ENCODE measurements at regions not wholly inside any gene's neighbourhood (a gene's known extent, or its start where the extent isn't known, plus 50 kb on each side); places are given as distances from the start of the nearest gene placed in this dataset.

- H3K27ac Mint-ChIP-seq: no peak overlapping the region
- no peaks in the 10 kb centered on the region for H3K36me3 Mint-ChIP-seq
- no peak overlapping the region for H3K4me3 Mint-ChIP-seq
- no peak for DNase-seq (ENCODE audit: low spot score in 2 of 2, unreplicated experiment in 2 of 2)
- no peaks in the 10 kb centered on the region for H3K9me3 Mint-ChIP-seq
- H3K4me1 Mint-ChIP-seq: peaks cover 2% of the 10 kb centered on the region
- TF ChIP-seq CTCF (IDR thresholded peaks at IDR 0.05; ENCODE audit: unreplicated experiment): no peak
- peaks cover 31% of the 10 kb centered on the region for H3K27me3 Mint-ChIP-seq (ENCODE audit: low read depth)
Measured at GRCh38 chr13:100809129-100809390, 134.5 kb upstream of the TMTC4 start.

GRCh38 chr13:100808330-100809128 is 133.9 kb upstream of the TMTC4 start:
- peaks cover 2% of the 10 kb centered on the region for H3K4me1 Mint-ChIP-seq
- no peaks in the 10 kb centered on the region for H3K36me3 Mint-ChIP-seq
- no peak for TF ChIP-seq CTCF (IDR thresholded peaks at IDR 0.05; ENCODE audit: unreplicated experiment)
- peaks cover 31% of the 10 kb centered on the region for H3K27me3 Mint-ChIP-seq (ENCODE audit: low read depth)
- DNase-seq (ENCODE audit: low spot score in 2 of 2, unreplicated experiment in 2 of 2): no peak
- H3K9me3 Mint-ChIP-seq: no peaks in the 10 kb centered on the region
- no peak overlapping the region for H3K4me3 Mint-ChIP-seq
- H3K27ac Mint-ChIP-seq: no peak overlapping the region

DNA sequence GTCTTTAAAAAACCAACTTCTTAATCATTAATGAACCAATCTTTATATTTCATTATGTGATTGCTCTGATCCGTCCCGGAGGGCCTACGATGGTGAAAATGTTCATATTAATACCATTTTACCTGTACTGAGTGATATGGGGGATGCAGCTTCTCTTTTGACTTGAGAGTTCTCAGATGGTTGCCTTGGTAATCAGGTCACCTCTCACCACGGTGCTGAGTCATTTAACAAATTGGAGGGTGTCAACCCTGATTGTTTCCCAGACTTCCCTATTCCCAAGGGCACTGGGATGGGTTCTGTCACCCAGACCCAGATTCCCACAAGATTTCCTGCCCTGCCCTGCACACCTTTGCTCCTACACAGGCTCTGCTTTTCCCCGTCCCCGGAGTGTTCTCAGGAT is 128.5 kb upstream of the TMTC4 start:
- Mint-ChIP-seq H3K4me1 (peaks cover 30% of the 10 kb centered on the region), H3K27ac (no peak overlapping the region), H3K36me3 (no peaks in the 10 kb centered on the region), H3K4me3 (no peak overlapping the region), H3K9me3 (no peaks in the 10 kb centered on the region), H3K27me3 (ENCODE audit: low read depth) (peaks cover 22% of the 10 kb centered on the region)
- DNase-seq (ENCODE audit: low spot score in 2 of 2, unreplicated experiment in 2 of 2): no peak
- no peak for TF ChIP-seq CTCF (IDR thresholded peaks at IDR 0.05; ENCODE audit: unreplicated experiment)

DNA sequence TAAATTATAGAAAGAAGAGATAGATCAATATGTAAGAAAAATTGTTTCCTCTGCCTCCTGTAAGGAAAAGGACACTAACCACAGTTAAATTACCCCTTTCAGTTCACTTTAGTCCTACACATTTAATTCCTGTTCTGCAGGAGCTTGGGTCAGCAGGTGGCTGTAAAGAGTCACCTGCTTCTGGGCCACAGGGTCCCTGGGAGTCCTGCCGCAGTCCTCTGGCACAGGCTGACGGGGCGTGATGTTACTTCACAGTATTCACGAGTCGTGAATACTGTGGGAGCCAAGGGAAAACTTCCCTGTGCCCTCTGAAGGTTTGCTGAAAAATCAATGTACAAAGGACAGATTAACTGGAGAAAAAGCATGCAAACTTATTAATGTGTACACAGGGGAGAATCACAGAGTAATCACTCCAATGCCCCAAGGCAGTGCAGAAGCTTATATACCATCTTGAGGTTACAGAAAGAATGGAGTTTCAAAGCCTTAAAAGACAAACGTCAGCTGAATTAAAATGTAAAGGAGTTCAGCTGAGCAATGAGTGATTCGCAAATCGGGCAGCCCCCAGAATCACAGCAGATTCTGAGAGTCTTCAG is 125.8 kb upstream of the TMTC4 start:
- H3K36me3 Mint-ChIP-seq: peaks cover 4% of the 10 kb centered on the region
- H3K4me3 Mint-ChIP-seq: no peak overlapping the region
- no peak for DNase-seq (ENCODE audit: low spot score in 2 of 2, unreplicated experiment in 2 of 2)
- H3K27ac Mint-ChIP-seq: peak overlapping the region; percentile 31
- peaks cover 42% of the 10 kb centered on the region for H3K4me1 Mint-ChIP-seq
- no peak for TF ChIP-seq CTCF (IDR thresholded peaks at IDR 0.05; ENCODE audit: unreplicated experiment)
- peaks cover 12% of the 10 kb centered on the region for H3K9me3 Mint-ChIP-seq
- peaks cover 10% of the 10 kb centered on the region for H3K27me3 Mint-ChIP-seq (ENCODE audit: low read depth)

- Mint-ChIP-seq H3K4me3 (no peak overlapping the region), H3K4me1 (peaks cover 42% of the 10 kb centered on the region), H3K27me3 (ENCODE audit: low read depth) (peaks cover 10% of the 10 kb centered on the region), H3K36me3 (peaks cover 4% of the 10 kb centered on the region), H3K27ac (peak overlapping the region; percentile 18), H3K9me3 (peaks cover 24% of the 10 kb centered on the region)
- no peak for DNase-seq (ENCODE audit: low spot score in 2 of 2, unreplicated experiment in 2 of 2)
- no peak for TF ChIP-seq CTCF (IDR thresholded peaks at IDR 0.05; ENCODE audit: unreplicated experiment)
Measured at GRCh38 chr13:100798739-100799361, 124.3 kb upstream of the TMTC4 start.

Data from mesothelial cell of epicardium (in vitro differentiated cells).